Neural cell (in vitro differentiated cells): ENCODE measurements at regions not wholly inside any gene's neighbourhood (a gene's known extent, or its start where the extent isn't known, plus 50 kb on each side); places are given as distances from the start of the nearest gene placed in this dataset.
A peak's percentile ranks its signal among the peaks of the same experiment; 100 is the strongest.

Experiments
- H2AFZ ChIP-seq: fragments of 200-600, 300-800 bp; sonication (generic), shearing (Covaris generic); 2 replicates; pipeline ENCODE4 v1.6.0; 2014; ENCODE audit warnings: low read depth, mild to moderate bottlenecking, antibody characterized with exemption, low read length, moderate library complexity
- H3F3A ChIP-seq: fragments of 200-600 bp; shearing (Covaris generic); 2 replicates; pipeline ENCODE4 v1.6.1; 2016; ENCODE audit warnings: mild to moderate bottlenecking, moderate library complexity, mixed read lengths, antibody characterized with exemption, low read length; ENCODE audit not compliant: insufficient read depth, poor library complexity, severe bottlenecking
- H3K27ac ChIP-seq: fragments of 200-600, 300-800 bp; sonication (generic), shearing (Covaris generic); 2 replicates; pipeline ENCODE4 v1.5.1; 2014; ENCODE audit warnings: mild to moderate bottlenecking, low read length, moderate library complexity
- H3K27me3 ChIP-seq: fragments of 300-800, 200-600 bp; sonication (generic), shearing (Covaris generic); 2 replicates; pipeline ENCODE4 v1.6.0; 2014; ENCODE audit warnings: mild to moderate bottlenecking, low read depth, low read length, moderate library complexity; ENCODE audit not compliant: insufficient read depth
- H3K36me3 ChIP-seq: fragments of 300-800, 200-600 bp; sonication (generic), shearing (Covaris generic); 2 replicates; pipeline ENCODE4 v1.5.1; 2014; ENCODE audit warnings: mild to moderate bottlenecking, antibody characterized with exemption, low read length, moderate library complexity; ENCODE audit not compliant: insufficient read depth
- H3K4me2 ChIP-seq: fragments of 300-800, 200-600 bp; sonication (generic), shearing (Covaris generic); 2 replicates; pipeline ENCODE4 v1.6.0; 2014; ENCODE audit warnings: mild to moderate bottlenecking, low read length
- H3K4me3 ChIP-seq: fragments of 300-800, 200-600 bp; sonication (generic), shearing (Covaris generic); 2 replicates; pipeline ENCODE4 v1.5.1; 2014; ENCODE audit warnings: mild to moderate bottlenecking, low read length, moderate library complexity
- H3K79me2 ChIP-seq: fragments of 200-600 bp; shearing (Covaris generic); replicated peaks from 2 replicates; pipeline ENCODE4 v1.6.0; 2014; ENCODE audit warnings: mild to moderate bottlenecking, low read length, moderate library complexity; ENCODE audit not compliant: insufficient read depth
- H3K9ac ChIP-seq: fragments of 300-800, 200-600 bp; sonication (generic), shearing (Covaris generic); 2 replicates; pipeline ENCODE4 v1.6.1; 2016; ENCODE audit warnings: mild to moderate bottlenecking, low read length, mixed read lengths
- H3K9me2 ChIP-seq: fragments of 200-600 bp; shearing (Covaris generic); 2 replicates; pipeline ENCODE4 v1.6.1; 2016; ENCODE audit warnings: mild to moderate bottlenecking, low read length, mixed read lengths; ENCODE audit not compliant: insufficient read depth
- H3K9me3 ChIP-seq: fragments of 200-600, 300-800 bp; sonication (generic), shearing (Covaris generic); 2 replicates; pipeline ENCODE4 v1.6.1; 2016; ENCODE audit warnings: mild to moderate bottlenecking, mixed run types, low read length, moderate library complexity, mixed read lengths
- H4K20me1 ChIP-seq: fragments of 200-600 bp; shearing (Covaris generic); 2 replicates; pipeline ENCODE4 v1.6.1; 2016; ENCODE audit warnings: mild to moderate bottlenecking, mixed run types; ENCODE audit not compliant: insufficient read depth
- EP300 ChIP-seq: fragments of 450-650 bp; conservative IDR thresholded peaks from 2 replicates; pipeline ENCODE4 v1.6.1; 2014; ENCODE audit warnings: antibody characterized with exemption, mild to moderate bottlenecking, moderate library complexity; ENCODE audit not compliant: poor library complexity, severe bottlenecking
- EZH2 ChIP-seq: fragments of 200-600, 300-800 bp; shearing (Covaris generic), sonication (generic); IDR thresholded peaks from 2 replicates; pipeline ENCODE4 v1.6.1; 2014; ENCODE audit warnings: antibody characterized with exemption, low read length, borderline replicate concordance, mild to moderate bottlenecking; ENCODE audit not compliant: insufficient read depth, poor library complexity, severe bottlenecking
- MXI1 ChIP-seq: fragments of 450-650 bp; conservative IDR thresholded peaks from 2 replicates; pipeline ENCODE4 v1.6.1; 2014; ENCODE audit warnings: antibody characterized with exemption, mild to moderate bottlenecking; ENCODE audit not compliant: poor library complexity, severe bottlenecking
- POLR2AphosphoS5 ChIP-seq: IDR thresholded peaks from 2 replicates; pipeline ENCODE4 v1.6.1; 2012
- RAD21 ChIP-seq: fragments of 450-650 bp; conservative IDR thresholded peaks from 2 replicates; pipeline ENCODE4 v1.6.1; 2014; ENCODE audit warnings: antibody characterized with exemption, mild to moderate bottlenecking, moderate library complexity
- REST ChIP-seq: IDR thresholded peaks from 2 replicates; pipeline ENCODE4 v1.6.1; 2012; ENCODE audit warnings: borderline replicate concordance
- SMC3 ChIP-seq: fragments of 450-650 bp; conservative IDR thresholded peaks from 2 replicates; pipeline ENCODE4 v1.6.1; 2014; ENCODE audit warnings: antibody characterized with exemption, mild to moderate bottlenecking, moderate library complexity; ENCODE audit not compliant: poor library complexity
- TAF1 ChIP-seq: IDR thresholded peaks from 2 replicates; pipeline ENCODE4 v1.6.1; 2012; ENCODE audit warnings: low read depth
- TF ChIP-seq, protein P1 (sequence below): fragments of 450-650 bp; IDR thresholded peaks from 2 replicates; pipeline ENCODE4 v1.5.1; 2014; ENCODE audit warnings: antibody characterized with exemption, mild to moderate bottlenecking, moderate library complexity; ENCODE audit not compliant: poor library complexity, severe bottlenecking

- no peak overlapping the region for H3K27ac ChIP-seq
- H3K9ac ChIP-seq, result no peak overlapping the region
- no peak overlapping the region for H2AFZ ChIP-seq
- H3K4me3 ChIP-seq, result no peak overlapping the region
- TF ChIP-seq SMC3, result no peak
- TF ChIP-seq REST, result no peak
- no peak for TF ChIP-seq EP300
- no peak for TF ChIP-seq MXI1
- TF ChIP-seq EZH2, result no peak
- TF ChIP-seq, protein P1, sequence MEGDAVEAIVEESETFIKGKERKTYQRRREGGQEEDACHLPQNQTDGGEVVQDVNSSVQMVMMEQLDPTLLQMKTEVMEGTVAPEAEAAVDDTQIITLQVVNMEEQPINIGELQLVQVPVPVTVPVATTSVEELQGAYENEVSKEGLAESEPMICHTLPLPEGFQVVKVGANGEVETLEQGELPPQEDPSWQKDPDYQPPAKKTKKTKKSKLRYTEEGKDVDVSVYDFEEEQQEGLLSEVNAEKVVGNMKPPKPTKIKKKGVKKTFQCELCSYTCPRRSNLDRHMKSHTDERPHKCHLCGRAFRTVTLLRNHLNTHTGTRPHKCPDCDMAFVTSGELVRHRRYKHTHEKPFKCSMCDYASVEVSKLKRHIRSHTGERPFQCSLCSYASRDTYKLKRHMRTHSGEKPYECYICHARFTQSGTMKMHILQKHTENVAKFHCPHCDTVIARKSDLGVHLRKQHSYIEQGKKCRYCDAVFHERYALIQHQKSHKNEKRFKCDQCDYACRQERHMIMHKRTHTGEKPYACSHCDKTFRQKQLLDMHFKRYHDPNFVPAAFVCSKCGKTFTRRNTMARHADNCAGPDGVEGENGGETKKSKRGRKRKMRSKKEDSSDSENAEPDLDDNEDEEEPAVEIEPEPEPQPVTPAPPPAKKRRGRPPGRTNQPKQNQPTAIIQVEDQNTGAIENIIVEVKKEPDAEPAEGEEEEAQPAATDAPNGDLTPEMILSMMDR, result no peak
- TF ChIP-seq RAD21, result no peak
- TF ChIP-seq POLR2AphosphoS5, result no peak
- no peak for TF ChIP-seq TAF1
- no peaks in the 10 kb centered on the region for H3F3A ChIP-seq
- H3K9me3 ChIP-seq, result no peaks in the 10 kb centered on the region
- no peaks in the 10 kb centered on the region for H3K36me3 ChIP-seq
- H4K20me1 ChIP-seq, result no peaks in the 10 kb centered on the region
- H3K4me2 ChIP-seq, result no peak overlapping the region
- H3K79me2 ChIP-seq, result no peaks in the 10 kb centered on the region
- no peaks in the 10 kb centered on the region for H3K27me3 ChIP-seq
- H3K9me2 ChIP-seq, result no peaks in the 10 kb centered on the region
Measured at GRCh38 chr19:32103541-32103940, 241.9 kb upstream of the ZNF507 start.

- TF ChIP-seq MXI1 (no peak), POLR2AphosphoS5 (no peak), EP300 (no peak)
- TF ChIP-seq, protein P1, result peak; percentile 37
- H3K4me3 ChIP-seq, result no peak overlapping the region
- H3K9me3 ChIP-seq, result no peaks in the 10 kb centered on the region
- no peak overlapping the region for H3K27ac ChIP-seq
- H3K27me3 ChIP-seq, result no peaks in the 10 kb centered on the region
- H3K9ac ChIP-seq, result no peak overlapping the region
- H3K9me2 ChIP-seq, result no peaks in the 10 kb centered on the region
- H3K4me2 ChIP-seq, result no peak overlapping the region
- no peaks in the 10 kb centered on the region for H3K79me2 ChIP-seq
- no peaks in the 10 kb centered on the region for H4K20me1 ChIP-seq
- H2AFZ ChIP-seq, result no peak overlapping the region
- no peaks in the 10 kb centered on the region for H3F3A ChIP-seq
- H3K36me3 ChIP-seq, result no peaks in the 10 kb centered on the region
Measured at GRCh38 chr19:32104153-32104849, 241.1 kb upstream of the ZNF507 start.
